Heart right ventricle (tissue), 16 donors: ENCODE measurements at regions not wholly inside any gene's neighbourhood (a gene's known extent, or its start where the extent isn't known, plus 50 kb on each side); places are given as distances from the start of the nearest gene placed in this dataset.

ENCODE experiments used
- ATAC-seq, 8 donors: fragments of 200-7000 bp; cut with Tn5 transposase; one replicate each; pipeline ENCODE4 v1.9.1; 2020; ENCODE audit warnings: mild to moderate bottlenecking in 8 of 8, moderate library complexity in 8 of 8, moderate number of reproducible peaks in 1 of 8
- DNase-seq, 2 donors: peaks; one replicate each; pipeline ENCODE4 v3.0.0-alpha.2; 2020
- H3K27ac ChIP-seq, 10 donors: fragments of 200-600 bp; sonication (generic) in 2 of 10; one replicate each; pipeline versions ENCODE4 v1.5.0 to v1.8.0; 2020 to 2022; ENCODE audit warnings: mild to moderate bottlenecking in 3 of 10
- H3K27me3 ChIP-seq, 7 donors: fragments of 200-600 bp; one replicate each; pipeline ENCODE4 v1.8.0; 2021 to 2022; ENCODE audit warnings: mild to moderate bottlenecking in 2 of 7
- H3K36me3 ChIP-seq, 9 donors: fragments of 200-600 bp; sonication (generic) in 1 of 9; one replicate each; pipeline versions ENCODE4 v1.5.0 to v1.8.0; 2020 to 2022; ENCODE audit warnings: mild to moderate bottlenecking in 2 of 9
- H3K4me1 ChIP-seq, 9 donors: fragments of 200-600 bp; sonication (generic) in 1 of 9; one replicate each; pipeline versions ENCODE4 v1.5.0 to v1.8.0; 2020 to 2022; ENCODE audit warnings: mild to moderate bottlenecking in 4 of 9
- H3K4me3 ChIP-seq, 10 donors: fragments of 200-600 bp; sonication (generic) in 2 of 10; one replicate each; pipeline versions ENCODE4 v1.5.0 to v1.8.0; 2020 to 2022; ENCODE audit warnings: mild to moderate bottlenecking in 7 of 10, moderate library complexity in 2 of 10
- H3K9me3 ChIP-seq, 11 donors: fragments of 200-600 bp in 10 of 11; sonication (generic) in 2 of 11; one replicate each; pipeline versions ENCODE4 v1.5.0 to v1.8.0; 2013 to 2022; ENCODE audit warnings: mild to moderate bottlenecking in 2 of 11, control low read depth in 1 of 11, moderate library complexity in 1 of 11
- WGBS, 2 donors: extraction: QIAGEN DNeasy Blood & Tissue Kit; methylation state at CpG; one replicate each; pipeline ENCODE4 v1.1.7; 2013; ENCODE audit warnings: inconsistent platforms in 1 of 2; 5-methylcytosine and 5-hydroxymethylcytosine counted together
- intact Hi-C, 10 donors: fragments of 100-400 bp; cut with DNase I; formaldehyde crosslinking; loops; one replicate each; pipeline versions ENCODE4 v1.11.1 to v1.14.2; 2022
- TF ChIP-seq, protein P1 (sequence below), 9 donors: fragments of 200-600 bp; sonication (generic) in 2 of 9; IDR thresholded peaks; one replicate each; pipeline versions ENCODE4 v1.5.0 to v1.8.0; 2021 to 2022; ENCODE audit warnings: antibody characterized with exemption in 9 of 9, mild to moderate bottlenecking in 5 of 9, moderate library complexity in 1 of 9
- donor health status: Arrhythmogenic right ventricular cardiomyopathy.
- donor health status: ischemic (EF 13 %, LVEDD 7.1; RV severe dilation, severe dysfunction).
- donor health status: healthy with polysubstance abuse.
- donor health status: DM: no; HTN: yes; CAD: no.
- donor health status: DM: no; HTN: no; CAD: no.
- donor health status: ischemic (EF 25% LVEDD 6.9; RV normal size, moderate dysfunction).
- donor health status: ischemic (EF 25% LVEDD 5.7; RV mildly dilated, moderate dysfunction).
- donor health status: healthy.
- donor health status: DM: yes; HTN: yes; CAD: no.
- donor health status: Ischemic cardiomyopathy.
- donor health status: ischemic (EF 35%, LVEDD 5.7; RV mildly dilated, moderate dysfunction).
- donor health status: nonischemic (EF 11% LVEDD 7.7; RV severe dilation, severe dysfunction).
- donor health status: DM: yes; HTN: yes; CAD: no.
- donor health status: PGD.
- donor health status: ischemic (EF 29% LVEDD 5.4; RV normal size, mild dysfunction).
- donor health status: nonischemic (EF 23%, LVEDD 6.1; RV moderate dilation, normal function).

GRCh38 chr16:79297296-79297695 is 303.2 kb downstream of the MAF start:
- no peaks in the 10 kb centered on the region for H3K9me3 ChIP-seq
- 93 to 96% methylated on average over 9 of the region's 9 CpGs for WGBS, 2 donors
- H3K27ac ChIP-seq: no peak overlapping the region
- TF ChIP-seq, protein P1, sequence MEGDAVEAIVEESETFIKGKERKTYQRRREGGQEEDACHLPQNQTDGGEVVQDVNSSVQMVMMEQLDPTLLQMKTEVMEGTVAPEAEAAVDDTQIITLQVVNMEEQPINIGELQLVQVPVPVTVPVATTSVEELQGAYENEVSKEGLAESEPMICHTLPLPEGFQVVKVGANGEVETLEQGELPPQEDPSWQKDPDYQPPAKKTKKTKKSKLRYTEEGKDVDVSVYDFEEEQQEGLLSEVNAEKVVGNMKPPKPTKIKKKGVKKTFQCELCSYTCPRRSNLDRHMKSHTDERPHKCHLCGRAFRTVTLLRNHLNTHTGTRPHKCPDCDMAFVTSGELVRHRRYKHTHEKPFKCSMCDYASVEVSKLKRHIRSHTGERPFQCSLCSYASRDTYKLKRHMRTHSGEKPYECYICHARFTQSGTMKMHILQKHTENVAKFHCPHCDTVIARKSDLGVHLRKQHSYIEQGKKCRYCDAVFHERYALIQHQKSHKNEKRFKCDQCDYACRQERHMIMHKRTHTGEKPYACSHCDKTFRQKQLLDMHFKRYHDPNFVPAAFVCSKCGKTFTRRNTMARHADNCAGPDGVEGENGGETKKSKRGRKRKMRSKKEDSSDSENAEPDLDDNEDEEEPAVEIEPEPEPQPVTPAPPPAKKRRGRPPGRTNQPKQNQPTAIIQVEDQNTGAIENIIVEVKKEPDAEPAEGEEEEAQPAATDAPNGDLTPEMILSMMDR (IDR thresholded peaks at IDR 0.05): no peak
- intact Hi-C loops: no loop called here
- no peak for DNase-seq
- ATAC-seq: no peak
- H3K27me3 ChIP-seq: peaks cover 0 to 14% (median 2%) of the 10 kb centered on the region in 7 donors
- no peak overlapping the region for H3K4me3 ChIP-seq
- no peaks in the 10 kb centered on the region for H3K36me3 ChIP-seq
- no peaks in the 10 kb centered on the region for H3K4me1 ChIP-seq

GRCh38 chr16:79296491-79296890 is 304.0 kb downstream of the MAF start:
- no peak for DNase-seq
- TF ChIP-seq, protein P1 (IDR thresholded peaks at IDR 0.05): no peak
- intact Hi-C loops: no loop called here
- H3K4me1 ChIP-seq: no peaks in the 10 kb centered on the region
- H3K9me3 ChIP-seq: no peaks in the 10 kb centered on the region
- no peak overlapping the region for H3K4me3 ChIP-seq
- WGBS, 2 donors: 88 to 89% methylated on average over 4 of the region's 4 CpGs
- no peak for ATAC-seq
- H3K27ac ChIP-seq: no peak overlapping the region
- H3K36me3 ChIP-seq: no peaks in the 10 kb centered on the region
- H3K27me3 ChIP-seq: peaks cover 0 to 6% (median 4%) of the 10 kb centered on the region in 7 donors

DNA sequence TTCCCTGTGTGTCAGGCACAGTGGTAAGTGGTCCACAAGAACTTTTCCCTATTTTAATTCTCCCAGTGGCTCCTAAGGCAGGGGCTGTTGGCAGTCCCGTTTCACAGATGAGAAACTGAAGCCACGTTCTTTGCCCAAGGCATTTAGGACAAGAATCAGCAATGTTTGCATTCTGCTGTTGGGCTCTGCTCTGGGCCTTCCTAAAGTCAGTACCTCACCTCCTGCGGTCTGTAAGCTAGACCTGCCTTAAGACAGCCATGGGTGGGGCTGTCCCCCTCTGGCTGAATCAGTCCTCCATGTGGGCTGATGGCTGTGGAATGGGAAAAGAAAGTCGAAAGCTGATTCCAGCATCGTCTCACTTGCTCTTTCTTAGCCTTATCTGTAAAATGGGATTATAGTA is 304.8 kb downstream of the MAF start:
- no peak overlapping the region for H3K27ac ChIP-seq
- no peaks in the 10 kb centered on the region for H3K36me3 ChIP-seq
- ATAC-seq: no peak
- no peak overlapping the region for H3K4me3 ChIP-seq
- H3K27me3 ChIP-seq: peaks cover 0 to 5% (median under 1%) of the 10 kb centered on the region in 7 donors
- no peaks in the 10 kb centered on the region for H3K9me3 ChIP-seq
- intact Hi-C loops: no loop called here
- 87 to 89% methylated on average over 5 of the region's 5 CpGs for WGBS, 2 donors
- no peaks in the 10 kb centered on the region for H3K4me1 ChIP-seq
- no peak for DNase-seq
- TF ChIP-seq, protein P1 (IDR thresholded peaks at IDR 0.05): no peak

DNA sequence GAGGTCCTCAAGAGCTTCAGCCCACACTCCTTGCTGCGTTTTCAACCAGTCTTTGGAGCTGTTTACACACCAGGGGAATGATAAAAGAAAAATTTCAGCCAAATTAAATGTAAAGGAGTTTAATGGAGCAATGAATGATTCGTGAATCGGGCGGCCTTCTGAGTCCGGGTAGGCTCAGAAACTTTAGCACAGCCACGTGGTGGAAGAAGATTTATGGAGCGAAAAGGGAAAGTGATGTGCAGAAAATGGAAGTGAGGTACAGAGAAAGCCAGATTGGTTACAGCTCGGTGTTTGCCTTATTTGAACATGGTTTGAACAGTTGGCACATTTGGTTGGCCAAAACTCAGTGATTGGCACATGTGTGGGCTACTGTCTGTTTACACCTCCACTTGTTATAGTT is 305.4 kb downstream of the MAF start:
- H3K4me3 ChIP-seq: no peak overlapping the region
- TF ChIP-seq, protein P1 (IDR thresholded peaks at IDR 0.05): no peak
- H3K27me3 ChIP-seq: peaks cover 0 to 5% (median 0%) of the 10 kb centered on the region in 7 donors
- H3K36me3 ChIP-seq: no peaks in the 10 kb centered on the region
- intact Hi-C loops: no loop called here
- H3K27ac ChIP-seq: no peak overlapping the region
- DNase-seq (no peak), ATAC-seq (no peak)
- 82 to 91% methylated on average over 8 of the region's 8 CpGs for WGBS, 2 donors
- H3K4me1 ChIP-seq: no peaks in the 10 kb centered on the region
- H3K9me3 ChIP-seq: no peaks in the 10 kb centered on the region
